ENCODE measurements at regions not wholly inside any gene's neighbourhood (a gene's known extent, or its start where the extent isn't known, plus 50 kb on each side); places are given as distances from the start of the nearest gene placed in this dataset.

DNA sequence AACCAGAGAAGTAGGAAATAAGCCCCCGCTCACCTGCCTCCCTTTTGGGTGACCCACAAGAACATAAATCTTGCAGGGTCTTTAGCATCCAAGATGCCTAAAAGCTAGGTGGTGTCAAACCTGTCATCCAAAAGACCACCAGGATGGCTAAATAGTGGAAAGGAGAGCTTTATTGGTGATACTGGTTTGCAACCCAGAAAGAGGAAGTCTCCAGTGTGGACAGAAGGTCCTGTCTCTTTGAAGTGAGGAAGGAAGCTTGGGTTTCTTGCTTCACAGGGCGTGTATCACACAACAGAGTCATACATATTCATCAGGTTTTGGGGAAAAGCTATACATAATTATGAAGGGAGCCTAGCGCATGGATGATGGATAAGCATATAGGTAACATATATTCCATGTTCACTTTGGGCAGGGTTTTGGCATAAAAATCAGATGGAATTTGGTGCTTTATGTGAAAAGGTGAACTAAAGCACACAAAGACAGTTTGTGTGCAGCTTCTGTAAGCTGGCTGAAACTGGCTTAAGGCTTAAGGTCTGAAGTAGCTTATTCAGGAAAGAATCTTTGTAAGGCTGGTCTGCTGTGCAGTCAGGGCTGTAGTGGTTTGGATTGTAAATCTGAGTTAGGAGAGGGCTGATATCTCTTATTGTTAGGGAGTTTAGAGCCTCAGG lies 68.4 kb upstream of the EPCAM start:
- TF ChIP-seq EZH2 (IDR thresholded peaks at IDR 0.05; ENCODE audit: borderline replicate concordance, insufficient read depth, low read depth, low read length, poor library complexity, severe bottlenecking) (no peak), CTCF (IDR thresholded peaks at IDR 0.05) (no peak)
